ENCODE measurements at regions not wholly inside any gene's neighbourhood (a gene's known extent, or its start where the extent isn't known, plus 50 kb on each side); places are given as distances from the start of the nearest gene placed in this dataset.

GRCh38 chr1:4353090-4353856, 301.1 kb upstream of the AJAP1 start:
- no peak for DNase-seq (ENCODE audit: low spot score)
- intact Hi-C loops (cut with DNase I), result no loop called here

- intact Hi-C loops (cut with DNase I), result no loop called here
- DNase-seq (ENCODE audit: low spot score), result no peak
These were observed 298.6 kb upstream of the AJAP1 start for GRCh38 chr1:4355839-4356238.

GRCh38 chr1:4362314-4363044, 291.9 kb upstream of the AJAP1 start:
- no peak for DNase-seq (ENCODE audit: low spot score)
- intact Hi-C loops (cut with DNase I), result no loop called here

- no peak for DNase-seq (ENCODE audit: low spot score)
- intact Hi-C loops (cut with DNase I), result no loop called here
These were observed 288.3 kb upstream of the AJAP1 start for GRCh38 chr1:4366091-4366490.

GRCh38 chr1:4367230-4367777, 287.1 kb upstream of the AJAP1 start:
- DNase-seq (ENCODE audit: low spot score), result no peak
- intact Hi-C loops (cut with DNase I), result no loop called here

- intact Hi-C loops (cut with DNase I), result no loop called here
- DNase-seq (ENCODE audit: low spot score), result no peak
These were observed 285.1 kb upstream of the AJAP1 start for GRCh38 chr1:4369335-4369734.

DNA sequence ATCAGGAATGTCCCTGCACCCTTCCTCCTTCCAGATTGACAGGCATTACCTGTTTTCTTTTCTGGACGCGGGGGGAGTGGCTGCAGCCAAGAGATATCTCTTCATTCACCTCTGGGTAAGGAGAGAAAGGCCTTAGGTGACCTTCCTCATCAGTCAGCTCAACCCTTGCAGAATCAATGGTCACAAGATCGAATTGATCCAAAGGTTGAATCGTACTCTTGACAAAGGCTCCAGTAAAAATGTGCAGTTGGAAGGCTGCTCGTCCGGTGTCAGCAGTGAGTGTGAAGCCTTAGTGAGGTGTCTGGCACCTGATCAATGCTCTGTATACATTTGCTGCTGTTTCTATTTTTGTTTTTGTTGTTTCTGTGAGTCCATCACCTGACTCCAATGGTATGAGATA, 282.6 kb upstream of the AJAP1 start:
- intact Hi-C loops (cut with DNase I), result no loop called here

DNA sequence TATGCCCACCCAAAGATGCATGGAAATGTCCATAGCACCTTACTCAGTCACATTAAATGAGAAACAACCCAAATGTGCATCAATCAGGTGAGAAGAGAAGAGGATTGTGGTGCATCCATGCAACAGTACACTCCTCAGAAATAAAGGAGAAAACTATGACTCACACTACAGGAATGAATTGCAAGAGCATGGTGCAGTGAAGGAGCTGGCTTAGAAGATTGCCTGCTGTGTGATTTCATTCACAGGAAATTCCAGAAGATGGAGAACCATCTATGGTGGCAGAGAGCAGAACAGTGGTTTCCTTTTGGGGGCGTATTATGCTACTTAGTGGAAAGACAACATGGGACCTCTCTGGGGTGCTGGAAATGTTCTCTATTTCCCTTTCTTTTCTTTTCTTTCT, 278.6 kb upstream of the AJAP1 start:
- DNase-seq (ENCODE audit: low spot score), result no peak
- intact Hi-C loops (cut with DNase I), result no loop called here

More for the DNA sequence above, 282.6 kb upstream of the AJAP1 start:
- no peak for DNase-seq (ENCODE audit: low spot score)

- DNase-seq (ENCODE audit: low spot score), result no peak
- intact Hi-C loops (cut with DNase I), result no loop called here
These were observed 274.8 kb upstream of the AJAP1 start for GRCh38 chr1:4379451-4380175.

DNA sequence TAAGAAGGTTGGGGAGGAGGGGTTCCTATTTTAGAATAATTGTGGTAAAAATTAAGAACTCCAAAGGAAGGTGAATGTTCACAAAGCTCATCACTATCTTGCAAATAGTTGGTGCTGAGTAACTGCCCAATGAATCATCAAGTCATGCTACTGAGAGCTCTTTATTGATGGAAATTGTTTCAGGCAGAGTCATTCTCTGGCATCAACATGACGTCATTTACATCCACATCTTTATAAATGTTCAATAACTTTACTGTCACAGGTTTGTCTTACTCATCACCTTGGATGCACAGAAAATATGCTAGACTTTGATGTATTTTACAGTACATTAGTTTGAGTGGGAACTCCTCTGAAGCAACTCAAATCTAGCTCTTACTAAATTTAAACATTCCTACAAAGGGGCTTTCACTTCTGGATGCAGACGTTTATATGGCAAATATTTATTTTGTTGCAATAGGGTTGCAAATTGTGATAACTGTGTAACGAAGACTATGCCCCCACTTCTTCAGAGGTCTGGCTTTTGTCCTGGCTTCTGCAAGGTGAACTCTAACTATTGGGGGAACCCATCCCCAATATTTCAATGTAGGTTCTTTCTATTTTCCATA, 273.7 kb upstream of the AJAP1 start:
- intact Hi-C loops (cut with DNase I), result no loop called here
- no peak for DNase-seq (ENCODE audit: low spot score)

- intact Hi-C loops (cut with DNase I), result no loop called here
- no peak for DNase-seq (ENCODE audit: low spot score)
These were observed 261.2 kb upstream of the AJAP1 start for GRCh38 chr1:4393191-4393590.

DNA sequence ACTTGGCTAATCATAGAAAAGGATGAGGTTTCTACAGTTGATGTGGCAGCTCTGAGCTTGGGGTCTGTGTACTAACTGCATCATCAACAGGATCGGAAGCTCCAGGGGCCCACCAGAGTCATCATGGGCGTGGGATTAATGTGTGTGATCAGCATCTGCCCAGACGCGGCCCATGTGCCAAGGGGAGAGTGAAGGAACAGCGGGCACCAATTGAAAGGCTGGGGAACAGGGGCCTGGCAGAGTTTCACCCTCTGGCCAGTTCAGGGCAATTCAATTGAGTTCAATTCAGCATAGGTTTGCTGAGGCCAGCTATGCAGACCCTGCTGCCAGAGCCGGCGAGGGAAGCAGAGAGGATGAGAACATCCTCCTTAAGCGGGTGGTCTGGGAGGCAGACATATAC, 260.0 kb upstream of the AJAP1 start:
- intact Hi-C loops (cut with DNase I), result no loop called here

GRCh38 chr1:4395158-4395557, 259.3 kb upstream of the AJAP1 start:
- no peak for DNase-seq (ENCODE audit: low spot score)
- intact Hi-C loops (cut with DNase I), result no loop called here

More for the DNA sequence above, 260.0 kb upstream of the AJAP1 start:
- DNase-seq (ENCODE audit: low spot score), result peak; percentile 29

DNA sequence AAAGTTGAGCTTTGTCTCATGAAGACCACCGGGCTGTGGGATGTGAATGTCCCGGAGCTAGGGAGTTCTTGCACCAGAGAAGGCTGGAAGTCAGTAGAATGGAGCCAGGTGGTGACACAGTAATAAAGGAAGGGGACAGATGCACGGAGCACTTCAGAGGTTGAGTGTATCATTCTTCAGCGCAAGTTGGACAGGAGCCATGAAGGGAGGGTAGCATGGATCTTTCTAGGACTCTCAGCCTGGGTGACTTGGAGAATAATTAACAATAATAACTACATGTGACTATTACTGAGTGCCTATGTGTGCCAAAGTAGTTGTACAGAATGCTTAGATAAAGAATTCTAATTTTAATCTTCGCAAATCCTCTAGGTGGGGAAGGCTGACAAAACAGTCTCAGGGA, 258.7 kb upstream of the AJAP1 start:
- DNase-seq (ENCODE audit: low spot score), result peak; percentile 10
- intact Hi-C loops (cut with DNase I), result no loop called here

- no peak for DNase-seq (ENCODE audit: low spot score)
- intact Hi-C loops (cut with DNase I), result no loop called here
These were observed 257.9 kb upstream of the AJAP1 start for GRCh38 chr1:4396551-4396950.

GRCh38 chr1:4397196-4397595, 257.2 kb upstream of the AJAP1 start:
- DNase-seq (ENCODE audit: low spot score), result no peak

GRCh38 chr1:4402032-4402431, 252.4 kb upstream of the AJAP1 start:
- DNase-seq (ENCODE audit: low spot score), result no peak
- intact Hi-C loops (cut with DNase I), result no loop called here

More at GRCh38 chr1:4397196-4397595, 257.2 kb upstream of the AJAP1 start:
- intact Hi-C loops (cut with DNase I), result no loop called here

- no peak for DNase-seq (ENCODE audit: low spot score)
- intact Hi-C loops (cut with DNase I), result no loop called here
These were observed 249.4 kb upstream of the AJAP1 start for GRCh38 chr1:4404854-4405590.

DNA sequence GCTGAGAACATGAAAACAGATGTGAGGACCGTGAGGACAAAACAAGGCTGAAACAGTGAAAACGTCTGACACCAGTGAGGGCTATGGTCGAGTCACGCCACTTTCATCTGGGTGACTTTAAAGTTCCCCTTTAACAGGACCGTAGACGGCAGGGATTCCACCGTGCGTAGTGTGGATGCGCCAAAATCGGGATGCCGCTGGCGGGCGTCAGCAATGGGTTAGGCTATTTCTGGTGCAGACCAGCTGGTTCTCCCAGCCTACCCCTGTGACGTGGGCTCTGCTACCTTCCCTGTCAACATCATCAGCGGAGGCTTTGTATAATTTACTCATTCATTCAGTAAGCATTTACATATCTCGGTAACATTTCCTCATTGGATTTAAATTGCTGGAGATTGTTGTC, 246.6 kb upstream of the AJAP1 start:
- intact Hi-C loops (cut with DNase I), result no loop called here
- DNase-seq (ENCODE audit: low spot score), result no peak

Measured in cardiac septum (tissue), 1 donor.